SU-DHL-6 (cell line): ENCODE measurements at regions not wholly inside any gene's neighbourhood (a gene's known extent, or its start where the extent isn't known, plus 50 kb on each side); places are given as distances from the start of the nearest gene placed in this dataset.

Source experiments
- H2AFZ ChIP-seq: fragments of 200-600 bp; sonication (generic); 2 replicates; pipeline ENCODE4 v1.6.1; 2014; ENCODE audit warnings: low read depth, mild to moderate bottlenecking, moderate library complexity, mixed read lengths, antibody characterized with exemption, low read length; ENCODE audit not compliant: severe bottlenecking
- H3F3A ChIP-seq: fragments of 200-600 bp; shearing (Covaris generic); 2 replicates; pipeline ENCODE4 v1.6.0; 2016; ENCODE audit warnings: antibody characterized with exemption, mild to moderate bottlenecking; ENCODE audit not compliant: insufficient read depth
- H3K27ac ChIP-seq: fragments of 200-600 bp; sonication (generic); 2 replicates; pipeline ENCODE4 v1.5.1; 2016; ENCODE audit warnings: low read depth, mild to moderate bottlenecking, low read length, moderate library complexity, mixed read lengths
- H3K27me3 ChIP-seq: fragments of 200-600 bp; sonication (generic), shearing (Covaris generic); 2 replicates; pipeline ENCODE4 v1.6.0; 2014; ENCODE audit warnings: mild to moderate bottlenecking, low read length
- H3K36me3 ChIP-seq: fragments of 200-600 bp; sonication (generic); 2 replicates; pipeline ENCODE4 v1.6.1; 2014; ENCODE audit warnings: mild to moderate bottlenecking, low read length, mixed read lengths
- H3K4me2 ChIP-seq: fragments of 300-600, 200-600 bp; shearing (Covaris generic), sonication (generic); 2 replicates; pipeline ENCODE4 v1.6.0; 2014; ENCODE audit warnings: low read length, low read depth, mild to moderate bottlenecking; ENCODE audit not compliant: poor library complexity, severe bottlenecking
- H3K4me3 ChIP-seq: fragments of 200-600 bp; sonication (generic); 2 replicates; pipeline ENCODE4 v1.5.1; 2014; ENCODE audit warnings: antibody characterized with exemption, low read length, mild to moderate bottlenecking, mixed read lengths; ENCODE audit not compliant: insufficient read depth, poor library complexity, severe bottlenecking
- H3K79me2 ChIP-seq: fragments of 200-600 bp; sonication (generic); 2 replicates; pipeline ENCODE4 v1.6.1; 2014; ENCODE audit warnings: mild to moderate bottlenecking, low read length, moderate library complexity; ENCODE audit not compliant: insufficient read depth
- H3K9ac ChIP-seq: fragments of 200-600 bp; sonication (generic); 2 replicates; pipeline ENCODE4 v1.7.0; 2014; ENCODE audit warnings: mild to moderate bottlenecking, low read length
- H3K9me2 ChIP-seq: fragments of 200-600 bp; sonication (generic); replicated peaks from 2 replicates; pipeline ENCODE4 v1.6.1; 2014; ENCODE audit warnings: low read length; ENCODE audit not compliant: insufficient read depth
- H3K9me3 ChIP-seq: fragments of 200-600 bp; sonication (generic); 2 replicates; pipeline ENCODE4 v1.6.1; 2014; ENCODE audit warnings: low read length, mixed read lengths; ENCODE audit not compliant: insufficient read depth
- H4K20me1 ChIP-seq: fragments of 200-600 bp; sonication (generic); 2 replicates; pipeline ENCODE4 v1.6.1; 2014; ENCODE audit warnings: low read depth, mild to moderate bottlenecking, antibody characterized with exemption, low read length, moderate library complexity, mixed read lengths
- EZH2phosphoT487 ChIP-seq: fragments of 200-600 bp; sonication (generic), shearing (Covaris generic); conservative IDR thresholded peaks from 2 replicates; pipeline ENCODE4 v1.6.1; 2018; ENCODE audit warnings: mild to moderate bottlenecking, antibody characterized with exemption, low read length, moderate library complexity, mixed read lengths
- TF ChIP-seq, protein P1 (sequence below): fragments of 200-600 bp; sonication (generic); IDR thresholded peaks from one replicate; pipeline ENCODE4 v1.5.1; 2017; ENCODE audit warnings: antibody characterized with exemption, mild to moderate bottlenecking, low read length, moderate library complexity; ENCODE audit not compliant: insufficient read depth, poor library complexity, severe bottlenecking

DNA sequence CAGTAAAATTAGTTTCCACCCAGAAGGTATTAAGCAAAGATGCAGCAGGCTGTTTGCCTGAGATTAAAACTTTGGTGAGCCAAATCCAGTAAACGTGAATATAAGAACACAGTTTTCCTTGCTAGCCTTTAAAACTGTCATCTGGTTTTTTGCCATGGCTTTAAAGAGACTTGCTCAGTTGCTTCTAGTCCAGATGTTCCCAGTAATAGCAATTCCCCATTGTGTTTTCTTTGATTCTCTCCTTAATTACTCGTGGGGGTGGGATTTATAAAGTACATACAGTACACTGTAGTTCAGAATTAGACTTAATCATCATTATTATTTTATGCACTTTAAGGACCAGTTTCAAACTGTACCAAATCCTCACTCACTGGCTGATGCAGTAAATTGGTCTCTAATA is 303.5 kb upstream of the ZNF804A start:
- no peak overlapping the region for H2AFZ ChIP-seq
- no peak for TF ChIP-seq EZH2phosphoT487
- TF ChIP-seq, protein P1, sequence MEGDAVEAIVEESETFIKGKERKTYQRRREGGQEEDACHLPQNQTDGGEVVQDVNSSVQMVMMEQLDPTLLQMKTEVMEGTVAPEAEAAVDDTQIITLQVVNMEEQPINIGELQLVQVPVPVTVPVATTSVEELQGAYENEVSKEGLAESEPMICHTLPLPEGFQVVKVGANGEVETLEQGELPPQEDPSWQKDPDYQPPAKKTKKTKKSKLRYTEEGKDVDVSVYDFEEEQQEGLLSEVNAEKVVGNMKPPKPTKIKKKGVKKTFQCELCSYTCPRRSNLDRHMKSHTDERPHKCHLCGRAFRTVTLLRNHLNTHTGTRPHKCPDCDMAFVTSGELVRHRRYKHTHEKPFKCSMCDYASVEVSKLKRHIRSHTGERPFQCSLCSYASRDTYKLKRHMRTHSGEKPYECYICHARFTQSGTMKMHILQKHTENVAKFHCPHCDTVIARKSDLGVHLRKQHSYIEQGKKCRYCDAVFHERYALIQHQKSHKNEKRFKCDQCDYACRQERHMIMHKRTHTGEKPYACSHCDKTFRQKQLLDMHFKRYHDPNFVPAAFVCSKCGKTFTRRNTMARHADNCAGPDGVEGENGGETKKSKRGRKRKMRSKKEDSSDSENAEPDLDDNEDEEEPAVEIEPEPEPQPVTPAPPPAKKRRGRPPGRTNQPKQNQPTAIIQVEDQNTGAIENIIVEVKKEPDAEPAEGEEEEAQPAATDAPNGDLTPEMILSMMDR = no peak

DNA sequence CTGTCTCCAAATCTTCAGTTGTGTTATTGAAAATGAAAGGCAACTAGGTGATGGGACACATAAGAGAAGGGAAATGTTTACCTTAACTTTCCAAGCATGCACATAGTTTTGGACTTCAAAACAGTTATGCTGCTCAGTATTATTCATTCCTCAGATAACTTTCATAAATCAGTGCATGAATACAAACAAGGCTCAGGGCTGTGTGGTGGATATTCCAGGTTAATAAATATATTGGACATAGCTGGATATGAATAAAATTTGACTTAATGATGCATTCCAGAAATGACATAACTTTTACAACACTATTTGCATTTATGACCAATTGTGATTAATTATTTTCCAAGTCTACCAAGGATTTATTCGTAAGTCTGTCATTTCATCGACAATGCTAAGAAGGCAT is 301.2 kb upstream of the ZNF804A start:
- Histone ChIP-seq H3K4me2 (no peak overlapping the region), H3K4me3 (no peak overlapping the region), H4K20me1 (no peaks in the 10 kb centered on the region), H3K79me2 (no peaks in the 10 kb centered on the region), H3K9me2 (no peaks in the 10 kb centered on the region), H3K9me3 (no peaks in the 10 kb centered on the region), H3K27ac (no peak overlapping the region), H2AFZ (no peak overlapping the region), H3F3A (no peaks in the 10 kb centered on the region), H3K36me3 (no peaks in the 10 kb centered on the region), H3K27me3 (no peaks in the 10 kb centered on the region), H3K9ac (no peak overlapping the region)
- TF ChIP-seq EZH2phosphoT487 = no peak
- TF ChIP-seq, protein P1 = no peak

More for the DNA sequence above, 303.5 kb upstream of the ZNF804A start:
- Histone ChIP-seq H3K9me3 (no peaks in the 10 kb centered on the region), H3K27me3 (no peaks in the 10 kb centered on the region), H3K4me2 (no peak overlapping the region), H3K79me2 (no peaks in the 10 kb centered on the region), H3K36me3 (no peaks in the 10 kb centered on the region), H3K4me3 (no peak overlapping the region), H3F3A (no peaks in the 10 kb centered on the region), H3K27ac (no peak overlapping the region), H3K9ac (no peak overlapping the region), H4K20me1 (no peaks in the 10 kb centered on the region), H3K9me2 (no peaks in the 10 kb centered on the region)

DNA sequence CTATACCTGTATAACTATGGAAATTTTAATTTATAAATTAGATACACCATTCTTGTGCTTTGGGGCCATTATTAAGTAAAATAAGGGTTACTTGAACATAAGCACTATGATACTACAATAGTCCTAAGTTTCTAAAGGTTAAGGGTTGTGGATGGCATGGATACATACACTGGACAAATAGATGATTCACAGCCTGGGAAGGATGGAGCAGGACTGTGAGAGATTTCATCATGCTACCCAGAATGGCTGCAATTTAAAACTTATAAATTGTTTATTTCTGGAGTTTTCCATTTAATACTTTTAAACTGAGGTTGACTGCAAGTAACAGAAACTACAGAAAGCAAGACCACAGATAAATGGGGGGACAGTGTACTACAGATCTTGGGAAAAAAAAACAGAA is 295.8 kb upstream of the ZNF804A start:
- TF ChIP-seq, protein P1 = no peak
- Histone ChIP-seq H3K36me3 (no peaks in the 10 kb centered on the region), H2AFZ (no peak overlapping the region), H3K27me3 (no peaks in the 10 kb centered on the region), H3K4me2 (no peak overlapping the region), H3K9me2 (no peaks in the 10 kb centered on the region), H3K4me3 (no peak overlapping the region), H3K9me3 (no peaks in the 10 kb centered on the region), H3K9ac (no peak overlapping the region), H4K20me1 (no peaks in the 10 kb centered on the region), H3K79me2 (no peaks in the 10 kb centered on the region), H3F3A (no peaks in the 10 kb centered on the region), H3K27ac (no peak overlapping the region)

DNA sequence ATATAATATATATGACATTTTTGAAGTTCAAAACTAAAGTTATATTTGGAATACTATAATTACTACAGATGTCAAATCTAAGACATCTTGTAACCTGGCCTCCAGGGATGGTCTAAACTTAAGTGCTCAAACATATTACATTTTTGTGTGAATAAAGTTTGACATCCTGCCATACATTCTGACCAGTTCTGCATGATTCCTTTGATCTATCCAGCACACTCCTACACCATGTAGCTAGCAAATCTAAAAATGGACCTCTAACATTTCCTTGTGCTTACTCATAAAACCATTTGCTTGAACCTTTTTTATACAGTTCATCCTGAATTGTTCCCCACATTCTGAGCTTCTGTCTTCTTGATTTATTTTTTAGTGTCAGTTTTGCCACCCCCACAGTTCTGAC is 294.3 kb upstream of the ZNF804A start:
- no peak for TF ChIP-seq EZH2phosphoT487
- TF ChIP-seq, protein P1 = no peak
- H3K9me3 ChIP-seq = no peaks in the 10 kb centered on the region
- H3K4me2 ChIP-seq = no peak overlapping the region
- no peak overlapping the region for H3K9ac ChIP-seq
- no peaks in the 10 kb centered on the region for H3F3A ChIP-seq
- no peaks in the 10 kb centered on the region for H4K20me1 ChIP-seq
- no peaks in the 10 kb centered on the region for H3K9me2 ChIP-seq
- no peak overlapping the region for H2AFZ ChIP-seq
- H3K4me3 ChIP-seq = no peak overlapping the region
- H3K36me3 ChIP-seq = no peaks in the 10 kb centered on the region
- no peaks in the 10 kb centered on the region for H3K79me2 ChIP-seq
- H3K27ac ChIP-seq = no peak overlapping the region
- no peaks in the 10 kb centered on the region for H3K27me3 ChIP-seq
